Keratinocyte (primary cell): ENCODE measurements at regions not wholly inside any gene's neighbourhood (a gene's known extent, or its start where the extent isn't known, plus 50 kb on each side); places are given as distances from the start of the nearest gene placed in this dataset.

Experiments used
- DNase-seq: peaks from one replicate; pipeline ENCODE4 v3.0.0-alpha.2; 2011; ENCODE audit warnings: low read depth, missing footprints, low spot score
- FAIRE-seq: peaks from 2 replicates; lab custom pipeline; 2011; peaks lifted over from hg19 to GRCh38; lab: Jason Lieb, UNC
- H2AFZ ChIP-seq: 2 replicates; pipeline ENCODE4 v1.6.0; 2012; ENCODE audit warnings: low read length, control low read depth, inconsistent platforms; ENCODE audit not compliant: control insufficient read depth
- H3K27ac ChIP-seq: 2 replicates; pipeline ENCODE4 v1.5.1; 2011; ENCODE audit warnings: low read length; ENCODE audit not compliant: control insufficient read depth, insufficient read depth
- H3K27me3 ChIP-seq: 3 replicates; pipeline ENCODE4 v1.6.0; 2011; ENCODE audit warnings: low read length; ENCODE audit not compliant: control insufficient read depth, insufficient read depth; ENCODE audit errors: extremely low read depth
- H3K36me3 ChIP-seq, 2 experiments: 2 replicates in 1 of 2; 3 replicates in 1 of 2; pipeline ENCODE4 v1.5.1; 2011; ENCODE audit warnings: low read length in 2 of 2, mild to moderate bottlenecking in 1 of 2; ENCODE audit not compliant: control insufficient read depth in 2 of 2, insufficient read depth in 2 of 2; ENCODE audit errors: extremely low read depth in 1 of 2
- H3K4me1 ChIP-seq: 3 replicates; pipeline ENCODE4 v1.5.1; 2011; ENCODE audit warnings: low read length; ENCODE audit not compliant: control insufficient read depth, insufficient read depth; ENCODE audit errors: extremely low read depth
- H3K4me2 ChIP-seq: 3 replicates; pipeline ENCODE4 v1.6.0; 2011; ENCODE audit warnings: low read depth, low read length; ENCODE audit not compliant: control insufficient read depth, insufficient read depth; ENCODE audit errors: extremely low read depth
- H3K4me3 ChIP-seq, 3 experiments: fragments of 200-600 bp in 1 of 3; sonication (generic) in 1 of 3; 2 replicates in 2 of 3; 3 replicates in 1 of 3; pipeline ENCODE4 v1.5.1; 2011 to 2016; ENCODE audit warnings: low read length in 3 of 3, mild to moderate bottlenecking in 3 of 3, control low read depth in 2 of 3, inconsistent platforms in 1 of 3, low read depth in 1 of 3, mixed read lengths in 1 of 3, mixed run types in 1 of 3, moderate library complexity in 1 of 3; ENCODE audit not compliant: control insufficient read depth in 2 of 3, insufficient read depth in 2 of 3; ENCODE audit errors: extremely low read depth in 1 of 3
- H3K79me2 ChIP-seq: 2 replicates; pipeline ENCODE4 v1.6.0; 2012; ENCODE audit warnings: low read length; ENCODE audit not compliant: control insufficient read depth, insufficient read depth
- H3K9ac ChIP-seq: 3 replicates; pipeline ENCODE4 v1.6.0; 2011; ENCODE audit warnings: low read length; ENCODE audit not compliant: control insufficient read depth, insufficient read depth; ENCODE audit errors: extremely low read depth
- H3K9me1 ChIP-seq: 3 replicates; pipeline ENCODE4 v1.6.0; 2011; ENCODE audit warnings: low read length; ENCODE audit not compliant: control insufficient read depth, insufficient read depth; ENCODE audit errors: extremely low read depth
- H3K9me3 ChIP-seq: 2 replicates; pipeline ENCODE4 v1.5.1; 2012; ENCODE audit warnings: low read depth, low read length; ENCODE audit not compliant: control insufficient read depth
- H4K20me1 ChIP-seq: 3 replicates; pipeline ENCODE4 v1.6.0; 2011; ENCODE audit warnings: low read length; ENCODE audit not compliant: control insufficient read depth, insufficient read depth; ENCODE audit errors: extremely low read depth
- CTCF ChIP-seq, 3 experiments: IDR thresholded peaks in 1 of 3; conservative IDR thresholded peaks in 1 of 3; optimal IDR thresholded peaks in 1 of 3; 2 replicates in 2 of 3; 3 replicates in 1 of 3; pipeline versions ENCODE3 to v1.5.1; 2011; ENCODE audit warnings: low read length in 3 of 3, mild to moderate bottlenecking in 3 of 3, moderate library complexity in 2 of 3, control low read depth in 1 of 3, inconsistent platforms in 1 of 3; ENCODE audit not compliant: insufficient read depth in 2 of 3; ENCODE audit errors: extremely low read depth in 1 of 3
- EZH2 ChIP-seq: IDR thresholded peaks from one replicate; pipeline ENCODE4 v1.6.1; 2012; ENCODE audit warnings: inconsistent platforms, mild to moderate bottlenecking, low read length, moderate library complexity
- dilution Hi-C: fragments of 300-500 bp; cut with MboI; formaldehyde crosslinking; loops from one replicate; pipeline ENCODE4 v1.7.0; 2020; ENCODE audit warnings: low sequenced_read_pairs; ENCODE audit not compliant: extremely low pct_ligation_motif_present

- TF ChIP-seq CTCF (optimal IDR thresholded peaks at IDR 0.05 in 1 of 3, IDR thresholded peaks at IDR 0.05 in 1 of 3, conservative IDR thresholded peaks at IDR 0.05 in 1 of 3; ENCODE audit: extremely low read depth in 1 of 3, insufficient read depth in 2 of 3, low read length in 3 of 3) (no peak), EZH2 (no peak)
- no peak for FAIRE-seq
- Histone ChIP-seq H3K4me2 (no peak overlapping the region), H3K4me1 (no peaks in the 10 kb centered on the region), H4K20me1 (no peaks in the 10 kb centered on the region), H3K9ac (no peak overlapping the region), H3K9me3 (peaks cover 7% of the 10 kb centered on the region), H3K79me2 (no peaks in the 10 kb centered on the region), H3K27ac (no peak overlapping the region), H3K9me1 (no peaks in the 10 kb centered on the region), H2AFZ (no peak overlapping the region), H3K36me3 (no peaks in the 10 kb centered on the region), H3K4me3 (no peak overlapping the region), H3K27me3 (no peaks in the 10 kb centered on the region)
- dilution Hi-C loops, result no loop called here
- no peak for DNase-seq
Observed at GRCh38 chr10:131574363-131574706, 262.8 kb upstream of the TCERG1L start.

- Histone ChIP-seq H4K20me1 (no peaks in the 10 kb centered on the region), H3K4me1 (no peaks in the 10 kb centered on the region), H3K9me1 (no peaks in the 10 kb centered on the region), H3K9me3 (peaks cover 7% of the 10 kb centered on the region), H3K27ac (no peak overlapping the region), H3K36me3 (no peaks in the 10 kb centered on the region), H3K27me3 (no peaks in the 10 kb centered on the region), H3K9ac (no peak overlapping the region), H3K4me3 (no peak overlapping the region), H3K79me2 (no peaks in the 10 kb centered on the region), H2AFZ (no peak overlapping the region), H3K4me2 (no peak overlapping the region)
- FAIRE-seq (no peak), DNase-seq (no peak)
- dilution Hi-C loops, result no loop called here
- no peak for TF ChIP-seq EZH2
- no peak for TF ChIP-seq CTCF (optimal IDR thresholded peaks at IDR 0.05 in 1 of 3, IDR thresholded peaks at IDR 0.05 in 1 of 3, conservative IDR thresholded peaks at IDR 0.05 in 1 of 3; ENCODE audit: extremely low read depth in 1 of 3, insufficient read depth in 2 of 3, low read length in 3 of 3)
Observed at GRCh38 chr10:131574707-131575430, 263.3 kb upstream of the TCERG1L start.
